ENCODE measurements at regions not wholly inside any gene's neighbourhood (a gene's known extent, or its start where the extent isn't known, plus 50 kb on each side); places are given as distances from the start of the nearest gene placed in this dataset.

DNA sequence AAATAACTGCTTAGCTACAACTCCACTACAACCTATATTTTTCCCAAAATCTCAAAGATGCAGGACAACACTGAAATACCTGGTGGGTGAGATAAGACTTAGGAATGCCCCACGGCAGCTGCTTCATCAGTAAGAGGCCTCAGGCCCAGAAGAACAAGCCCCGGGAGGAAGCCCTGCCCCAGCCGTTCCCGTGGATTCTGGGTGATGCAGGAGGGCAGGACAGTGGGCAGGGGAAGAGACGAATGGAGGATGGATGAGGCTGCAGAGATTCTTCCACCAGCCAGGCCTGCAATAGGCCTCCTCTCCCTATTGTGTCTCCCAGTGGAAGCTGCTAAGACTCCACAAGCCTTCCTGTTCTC is 197.9 kb upstream of the HDAC4 start:
- Mint-ChIP-seq H3K27ac (no peak overlapping the region), H3K4me1 (peaks cover 7% of the 10 kb centered on the region), H3K9me3 (peaks cover 9% of the 10 kb centered on the region; the same call in 2 of the 3 replicates), H3K36me3 (ENCODE audit: low read depth) (no peaks in the 10 kb centered on the region), H3K27me3 (ENCODE audit: insufficient read depth, low read depth, poor library complexity) (peaks cover 5% of the 10 kb centered on the region), H3K4me3 (no peak overlapping the region)
- TF ChIP-seq CREB1 (CRISPR knock-in tag; IDR thresholded peaks at IDR 0.05; ENCODE audit: low read depth) (no peak), POLR2AphosphoS5 (IDR thresholded peaks at IDR 0.05; ENCODE audit: low read depth) (no peak), STAT1 (IDR thresholded peaks at IDR 0.05; ENCODE audit: unreplicated experiment) (no peak), EZH2phosphoT487 (IDR thresholded peaks at IDR 0.05; ENCODE audit: unreplicated experiment) (no peak), ZNF331 (CRISPR knock-in tag; IDR thresholded peaks at IDR 0.05; ENCODE audit: low read depth) (no peak), NANOG (IDR thresholded peaks at IDR 0.05; ENCODE audit: borderline replicate concordance) (no peak), REST (IDR thresholded peaks at IDR 0.05; ENCODE audit: unreplicated experiment) (no peak), ZNF114 (CRISPR knock-in tag; IDR thresholded peaks at IDR 0.05) (no peak)
- TF ChIP-seq, protein P1, sequence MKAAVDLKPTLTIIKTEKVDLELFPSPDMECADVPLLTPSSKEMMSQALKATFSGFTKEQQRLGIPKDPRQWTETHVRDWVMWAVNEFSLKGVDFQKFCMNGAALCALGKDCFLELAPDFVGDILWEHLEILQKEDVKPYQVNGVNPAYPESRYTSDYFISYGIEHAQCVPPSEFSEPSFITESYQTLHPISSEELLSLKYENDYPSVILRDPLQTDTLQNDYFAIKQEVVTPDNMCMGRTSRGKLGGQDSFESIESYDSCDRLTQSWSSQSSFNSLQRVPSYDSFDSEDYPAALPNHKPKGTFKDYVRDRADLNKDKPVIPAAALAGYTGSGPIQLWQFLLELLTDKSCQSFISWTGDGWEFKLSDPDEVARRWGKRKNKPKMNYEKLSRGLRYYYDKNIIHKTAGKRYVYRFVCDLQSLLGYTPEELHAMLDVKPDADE (IDR thresholded peaks at IDR 0.05), result no peak
- H2AFZ ChIP-seq, result no peak overlapping the region
- ATAC-seq (no peak), DNase-seq (ENCODE audit: low spot score) (no peak)
- H3K4me2 ChIP-seq, result no peak overlapping the region
- no peaks in the 10 kb centered on the region; the same call in 1 of the 2 replicates for H3K4me1 ChIP-seq (ENCODE audit: insufficient read depth)
- H3K27ac ChIP-seq (ENCODE audit: low read depth), result no peak overlapping the region
- H3K36me3 ChIP-seq (ENCODE audit: insufficient read depth), result no peaks in the 10 kb centered on the region
- no peak overlapping the region for H3K4me3 ChIP-seq
- H3K79me2 ChIP-seq (replicated peaks; ENCODE audit: insufficient read depth), result no peaks in the 10 kb centered on the region
- no peaks in the 10 kb centered on the region for H4K20me1 ChIP-seq (replicated peaks; ENCODE audit: insufficient read depth)
- H3K27me3 ChIP-seq (ENCODE audit: insufficient read depth), result no peaks in the 10 kb centered on the region
- no peaks in the 10 kb centered on the region for H3K9me2 ChIP-seq (ENCODE audit: insufficient read depth)
- H3F3A ChIP-seq (replicated peaks; ENCODE audit: low read depth), result no peaks in the 10 kb centered on the region

- H3K4me3 ChIP-seq, result no peak overlapping the region
- no peaks in the 10 kb centered on the region for H3K79me2 ChIP-seq (replicated peaks; ENCODE audit: insufficient read depth)
- H3K9me3 Mint-ChIP-seq, result peaks cover 15% of the 10 kb centered on the region
- H3K36me3 ChIP-seq (ENCODE audit: insufficient read depth), result no peaks in the 10 kb centered on the region
- H3K27me3 Mint-ChIP-seq (ENCODE audit: insufficient read depth, low read depth, poor library complexity), result peaks cover 5% of the 10 kb centered on the region
- H3K4me1 Mint-ChIP-seq, result peaks cover 7% of the 10 kb centered on the region
- no peak for DNase-seq (ENCODE audit: low spot score)
- H4K20me1 ChIP-seq (replicated peaks; ENCODE audit: insufficient read depth), result no peaks in the 10 kb centered on the region
- no peak overlapping the region for H3K27ac Mint-ChIP-seq
- no peaks in the 10 kb centered on the region for H3F3A ChIP-seq (replicated peaks; ENCODE audit: low read depth)
- no peaks in the 10 kb centered on the region; the same call in 1 of the 2 replicates for H3K4me1 ChIP-seq (ENCODE audit: insufficient read depth)
- no peaks in the 10 kb centered on the region for H3K27me3 ChIP-seq (ENCODE audit: insufficient read depth)
- H3K36me3 Mint-ChIP-seq (ENCODE audit: low read depth), result no peaks in the 10 kb centered on the region; the same call in 2 of the 3 replicates
- no peaks in the 10 kb centered on the region for H3K9me2 ChIP-seq (ENCODE audit: insufficient read depth)
- H3K4me2 ChIP-seq, result no peak overlapping the region
- no peak overlapping the region for H3K27ac ChIP-seq (ENCODE audit: low read depth)
- no peak overlapping the region for H3K4me3 Mint-ChIP-seq
- H2AFZ ChIP-seq, result no peak overlapping the region
- ATAC-seq, result no peak
- TF ChIP-seq ZNF462 (CRISPR knock-in tag; IDR thresholded peaks at IDR 0.05) (no peak), EZH2 (IDR thresholded peaks at IDR 0.05; ENCODE audit: low read depth, unreplicated experiment) (no peak), ZNF331 (CRISPR knock-in tag; IDR thresholded peaks at IDR 0.05; ENCODE audit: low read depth) (no peak), STAT1 (IDR thresholded peaks at IDR 0.05; ENCODE audit: unreplicated experiment) (no peak)
These were observed 197.4 kb upstream of the HDAC4 start for GRCh38 chr2:239598011-239598731.
